CD4-positive, alpha-beta T cell treated with Interleukin-4 for 4 hours (primary cell): ENCODE measurements at regions not wholly inside any gene's neighbourhood (a gene's known extent, or its start where the extent isn't known, plus 50 kb on each side); places are given as distances from the start of the nearest gene placed in this dataset.
"Not testable (repeated sequence)": the region's sequence is repeated elsewhere in the genome, so short reads cannot be mapped to it uniquely, and the experiment has no call there.

Experiments
- DNase-seq: peaks from one replicate; pipeline ENCODE4 v3.0.0-alpha.2; 2020

- no peak for DNase-seq
These were observed 64.0 kb downstream of the EBNA1BP2 start for GRCh38 chr1:43108080-43108479.

GRCh38 chr1:43107664-43108063 lies 64.4 kb downstream of the EBNA1BP2 start:
- no peak for DNase-seq

- DNase-seq, result no peak
These were observed 67.9 kb downstream of the EBNA1BP2 start for GRCh38 chr1:43104027-43104763.

GRCh38 chr1:43101061-43101460 lies 71.0 kb downstream of the EBNA1BP2 start:
- DNase-seq, result no peak

GRCh38 chr1:43098200-43098599 lies 73.9 kb downstream of the EBNA1BP2 start:
- DNase-seq, result no peak

GRCh38 chr1:43096528-43096927 lies 75.6 kb downstream of the EBNA1BP2 start:
- DNase-seq, result not testable (repeated sequence)

GRCh38 chr1:43090812-43091211 lies 81.3 kb downstream of the EBNA1BP2 start:
- not testable (repeated sequence) for DNase-seq

- DNase-seq, result not testable (repeated sequence)
These were observed 81.9 kb downstream of the EBNA1BP2 start for GRCh38 chr1:43090157-43090556.

GRCh38 chr1:43083375-43083891 lies 88.7 kb downstream of the EBNA1BP2 start:
- no peak for DNase-seq

GRCh38 chr1:43082740-43083139 lies 89.3 kb downstream of the EBNA1BP2 start:
- DNase-seq, result no peak

GRCh38 chr1:43077273-43077672 lies 94.8 kb downstream of the EBNA1BP2 start:
- DNase-seq, result no peak

- DNase-seq, result no peak
These were observed 97.4 kb downstream of the EBNA1BP2 start for GRCh38 chr1:43074709-43075108.

GRCh38 chr1:43074244-43074643 lies 97.8 kb downstream of the EBNA1BP2 start:
- DNase-seq, result no peak

- peak; percentile 70 for DNase-seq
These were observed 98.4 kb downstream of the EBNA1BP2 start for GRCh38 chr1:43073490-43074230.

GRCh38 chr1:43072314-43072713 lies 99.8 kb downstream of the EBNA1BP2 start:
- DNase-seq, result no peak

GRCh38 chr1:43071241-43071640 lies 100.8 kb downstream of the EBNA1BP2 start:
- DNase-seq, result no peak

GRCh38 chr1:43069461-43070050 lies 102.5 kb downstream of the EBNA1BP2 start:
- no peak for DNase-seq

GRCh38 chr1:43068911-43069310 lies 103.2 kb downstream of the EBNA1BP2 start:
- DNase-seq, result no peak

GRCh38 chr1:43067977-43068751 lies 103.9 kb downstream of the EBNA1BP2 start:
- DNase-seq, result no peak

GRCh38 chr1:43067233-43067745 lies 104.8 kb downstream of the EBNA1BP2 start:
- no peak for DNase-seq

GRCh38 chr1:43066578-43066977 lies 105.5 kb downstream of the EBNA1BP2 start:
- DNase-seq, result no peak

- DNase-seq, result no peak
These were observed 106.3 kb downstream of the EBNA1BP2 start for GRCh38 chr1:43065616-43066399.
